Spleen (tissue), 7 donors: ENCODE measurements at regions not wholly inside any gene's neighbourhood (a gene's known extent, or its start where the extent isn't known, plus 50 kb on each side); places are given as distances from the start of the nearest gene placed in this dataset.

Experiments used
- POLR2A ChIP-seq, 3 donors: fragments of 450-650 bp; IDR thresholded peaks; one replicate each; pipeline ENCODE4 v1.5.1; 2017; ENCODE audit warnings: antibody characterized with exemption in 3 of 3, mild to moderate bottlenecking in 1 of 3
- POLR2AphosphoS5 ChIP-seq, 3 donors: sonication (generic); formaldehyde crosslinking; IDR thresholded peaks; one replicate each; pipeline ENCODE4 v1.5.1; 2017; ENCODE audit warnings: antibody characterized with exemption in 3 of 3
- TF ChIP-seq, protein P1 (sequence below), 11 experiments: fragments of 200-600 bp in 7 of 11; fragments of 450-650 bp in 4 of 11; sonication (generic) in 4 of 11; IDR thresholded peaks in 8 of 11; conservative IDR thresholded peaks in 3 of 11; 1 replicate in 7 of 11; 2 replicates in 4 of 11; pipeline versions ENCODE4 v1.4.0 to v1.8.0; 2016 to 2021; ENCODE audit warnings: antibody characterized with exemption in 11 of 11, inconsistent platforms in 4 of 11, mild to moderate bottlenecking in 1 of 11
- donor health status: DM: no; HTN: no; CAD: no; lungs with moderate emphysema.
- donor health status: DM: no; HTN: no; CAD: no.
- donor health status: DM: no; HTN: no; CAD: no.

DNA sequence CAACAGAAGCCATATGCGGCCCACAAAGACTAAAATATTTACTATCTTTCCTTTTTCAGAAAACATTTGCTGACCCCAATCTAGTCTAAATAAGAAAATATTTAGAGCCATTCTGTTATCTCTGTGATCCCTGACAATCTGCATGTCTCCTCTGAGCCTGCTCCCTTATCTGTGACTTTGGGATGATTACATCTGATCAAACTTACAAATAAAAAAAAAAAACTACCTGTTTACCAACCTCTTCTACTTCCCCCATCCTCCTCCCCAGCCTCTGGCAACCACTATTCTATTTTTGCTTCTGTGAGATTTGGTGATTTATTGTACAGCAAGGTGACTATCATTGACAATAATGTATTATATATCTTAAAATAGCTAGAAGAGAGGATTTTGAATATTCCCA, 176.3 kb upstream of the CD180 start:
- TF ChIP-seq POLR2AphosphoS5 (IDR thresholded peaks at IDR 0.05): no peak
- TF ChIP-seq POLR2A (IDR thresholded peaks at IDR 0.05): no peak
- TF ChIP-seq, protein P1, sequence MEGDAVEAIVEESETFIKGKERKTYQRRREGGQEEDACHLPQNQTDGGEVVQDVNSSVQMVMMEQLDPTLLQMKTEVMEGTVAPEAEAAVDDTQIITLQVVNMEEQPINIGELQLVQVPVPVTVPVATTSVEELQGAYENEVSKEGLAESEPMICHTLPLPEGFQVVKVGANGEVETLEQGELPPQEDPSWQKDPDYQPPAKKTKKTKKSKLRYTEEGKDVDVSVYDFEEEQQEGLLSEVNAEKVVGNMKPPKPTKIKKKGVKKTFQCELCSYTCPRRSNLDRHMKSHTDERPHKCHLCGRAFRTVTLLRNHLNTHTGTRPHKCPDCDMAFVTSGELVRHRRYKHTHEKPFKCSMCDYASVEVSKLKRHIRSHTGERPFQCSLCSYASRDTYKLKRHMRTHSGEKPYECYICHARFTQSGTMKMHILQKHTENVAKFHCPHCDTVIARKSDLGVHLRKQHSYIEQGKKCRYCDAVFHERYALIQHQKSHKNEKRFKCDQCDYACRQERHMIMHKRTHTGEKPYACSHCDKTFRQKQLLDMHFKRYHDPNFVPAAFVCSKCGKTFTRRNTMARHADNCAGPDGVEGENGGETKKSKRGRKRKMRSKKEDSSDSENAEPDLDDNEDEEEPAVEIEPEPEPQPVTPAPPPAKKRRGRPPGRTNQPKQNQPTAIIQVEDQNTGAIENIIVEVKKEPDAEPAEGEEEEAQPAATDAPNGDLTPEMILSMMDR (IDR thresholded peaks at IDR 0.05 in 8 of 11, conservative IDR thresholded peaks at IDR 0.05 in 3 of 11): no peak
